Left forelimb (tissue), 1 donor: ENCODE measurements at regions not wholly inside any gene's neighbourhood (a gene's known extent, or its start where the extent isn't known, plus 50 kb on each side); places are given as distances from the start of the nearest gene placed in this dataset.

Source experiments
- DNase-seq: peaks from one replicate; pipeline ENCODE4 v3.0.0-alpha.2; 2018; ENCODE audit warnings: low spot score

DNA sequence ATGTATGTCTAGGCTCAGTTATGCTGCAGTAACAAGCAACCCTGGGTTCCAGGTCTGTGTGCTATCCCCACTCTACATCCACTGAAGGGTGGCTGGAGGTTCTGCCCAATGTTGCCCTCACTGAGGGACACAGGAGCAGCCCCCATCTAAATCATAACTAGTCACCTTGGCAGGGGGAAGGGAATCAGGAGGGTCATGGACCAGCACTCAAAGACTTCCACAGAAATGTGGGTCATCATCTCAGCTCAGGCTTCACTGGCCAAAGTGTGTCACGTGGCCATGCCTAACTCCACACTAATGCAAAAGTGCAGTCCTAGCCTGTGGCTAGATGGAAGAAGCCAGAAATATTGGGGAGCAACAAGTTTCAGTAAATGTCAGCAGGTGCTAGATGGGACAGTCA lies 137.3 kb upstream of the ZNF507 start:
- no peak for DNase-seq

DNA sequence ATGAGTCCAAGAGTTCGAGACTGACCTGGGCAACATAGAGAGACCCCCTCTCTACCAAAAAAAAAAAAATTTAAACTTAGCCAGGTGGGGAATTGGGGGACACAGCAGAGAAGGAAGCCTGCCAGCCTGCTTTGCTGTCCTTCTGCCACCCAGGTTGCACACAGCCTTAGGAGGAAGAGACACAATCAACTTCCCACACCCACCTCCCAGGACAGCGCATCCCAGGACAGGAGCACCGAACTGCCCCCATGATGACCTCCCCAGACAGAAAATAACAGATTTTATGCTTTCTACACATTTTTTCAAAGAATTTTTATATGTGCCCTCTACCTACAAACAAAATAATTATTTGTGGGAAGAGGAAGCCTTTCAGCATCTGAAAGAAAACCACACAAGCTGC lies 126.0 kb upstream of the ZNF507 start:
- no peak for DNase-seq

DNA sequence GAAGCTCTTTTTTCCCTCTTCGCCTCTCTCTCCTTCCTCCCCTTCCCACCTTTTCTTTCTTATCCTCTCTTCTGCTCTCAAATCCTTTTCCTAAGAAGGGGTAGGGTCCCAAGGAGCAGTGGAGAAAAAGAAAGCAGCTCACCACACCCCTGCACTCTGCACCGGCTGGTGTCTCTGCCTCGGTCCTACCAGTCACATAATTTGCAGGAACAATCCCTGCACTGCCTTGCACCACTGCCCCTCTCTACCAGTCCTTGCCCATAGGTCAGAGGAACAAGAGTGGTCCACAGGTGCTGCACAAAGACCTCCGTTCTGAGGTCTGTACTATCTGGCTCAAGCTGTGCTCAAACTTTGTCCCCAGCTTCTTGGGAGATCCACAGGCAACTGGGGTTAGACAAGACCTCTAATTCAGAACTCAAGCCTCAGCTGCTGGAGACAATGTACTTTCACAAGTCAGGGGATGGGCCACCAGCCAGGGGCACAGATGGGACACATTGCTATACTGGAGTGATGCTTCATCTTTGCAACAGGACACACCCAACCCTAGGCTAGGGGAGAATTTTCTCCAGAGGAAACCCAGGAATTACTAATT lies 125.4 kb upstream of the ZNF507 start:
- no peak for DNase-seq

DNA sequence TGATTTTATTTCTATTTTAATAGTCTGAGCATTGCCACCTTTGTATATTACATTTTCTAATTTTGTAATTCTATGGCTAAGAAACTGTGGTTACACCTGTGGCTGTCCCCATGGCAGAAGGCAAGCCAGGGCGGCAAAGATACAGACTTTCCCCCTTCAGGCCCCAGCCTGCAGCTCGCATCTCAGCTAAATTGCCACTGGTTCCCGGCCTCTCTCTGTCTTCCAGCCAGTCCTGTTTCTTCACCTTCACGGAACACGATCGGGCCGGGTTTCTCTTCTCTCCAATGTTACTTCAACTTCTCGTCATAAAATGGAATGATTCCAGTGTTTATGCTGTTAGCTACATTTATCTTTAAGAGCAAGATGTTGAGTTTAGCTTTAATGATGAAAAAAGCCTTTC lies 124.5 kb upstream of the ZNF507 start:
- no peak for DNase-seq

DNA sequence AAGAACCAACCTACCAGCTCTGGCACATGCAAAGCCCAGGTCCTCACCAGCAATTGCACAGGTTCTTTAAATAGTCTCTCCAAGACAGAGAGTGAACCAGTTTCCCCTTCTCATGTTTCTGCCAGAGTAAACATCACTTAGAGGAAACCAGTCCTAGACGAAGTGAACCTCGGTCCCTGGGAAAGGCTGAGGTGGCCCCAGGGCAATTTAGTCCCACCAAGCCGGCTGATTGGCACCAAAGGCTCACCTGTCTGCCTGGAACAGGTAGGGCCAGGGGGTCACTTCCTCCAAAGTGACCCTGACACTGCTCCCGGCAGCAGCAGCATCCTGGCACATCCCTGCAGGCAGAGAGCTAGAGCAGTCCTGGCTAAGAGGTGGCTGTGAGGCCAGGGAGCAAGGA lies 122.9 kb upstream of the ZNF507 start:
- DNase-seq, result no peak

DNA sequence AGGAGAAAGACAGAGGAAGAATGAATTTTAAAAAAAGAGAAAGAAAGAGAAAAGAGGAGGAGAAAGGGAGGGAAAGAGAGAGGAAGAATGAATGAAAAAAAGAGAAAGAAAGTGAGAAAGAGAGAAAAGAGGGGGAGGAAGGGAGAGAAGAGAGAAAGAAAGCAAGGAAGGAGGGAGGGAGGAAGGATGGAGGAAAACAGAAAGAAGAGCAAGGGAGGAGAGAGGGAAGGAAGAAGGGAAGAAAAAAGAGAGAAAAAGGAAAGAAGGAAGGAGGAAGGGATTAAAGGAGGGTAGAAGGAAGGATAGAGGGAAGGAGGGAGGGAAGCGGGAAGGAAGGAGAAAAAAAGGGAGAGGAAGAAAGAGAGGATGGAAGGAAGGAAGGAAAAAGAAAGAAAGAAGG lies 122.3 kb upstream of the ZNF507 start:
- DNase-seq, result no peak

DNA sequence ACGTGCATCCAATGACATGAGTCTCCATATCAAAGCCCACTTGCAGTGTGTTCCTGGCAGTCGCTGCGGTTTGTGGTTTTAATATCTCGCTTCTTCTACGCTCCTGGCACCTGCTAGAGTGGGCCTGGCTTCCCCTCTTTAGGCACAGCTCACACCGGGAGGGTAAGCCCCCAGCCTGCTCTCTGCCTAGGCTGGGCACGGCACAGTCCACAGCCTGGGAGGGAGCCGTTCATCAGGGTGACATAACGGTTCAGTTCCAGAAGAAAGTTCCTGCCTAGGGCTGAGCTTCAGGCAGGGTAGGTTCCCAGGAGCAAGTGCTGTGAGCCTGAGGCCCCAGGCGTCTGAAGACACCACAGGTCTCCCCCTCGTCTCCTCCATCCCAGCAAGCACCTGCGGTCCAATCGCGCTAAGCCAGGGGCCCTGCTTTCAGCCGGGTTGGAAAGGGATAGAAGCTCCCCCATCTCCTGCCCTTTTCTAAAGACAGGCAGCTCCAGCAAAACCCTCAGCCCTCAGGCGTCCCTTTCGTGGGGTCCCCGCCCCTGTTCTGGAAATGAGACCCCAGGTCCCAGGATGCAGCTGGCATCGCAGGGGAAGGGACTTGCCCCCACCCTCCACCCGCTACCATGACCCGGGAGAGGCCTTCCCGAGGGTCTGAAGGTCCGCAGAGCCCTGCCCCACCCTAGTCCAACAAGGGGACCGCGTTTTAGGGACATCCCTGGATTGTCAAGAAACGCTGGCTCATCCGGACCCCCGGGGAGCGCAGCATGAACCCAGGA lies 121.6 kb upstream of the ZNF507 start:
- DNase-seq, result no peak

DNA sequence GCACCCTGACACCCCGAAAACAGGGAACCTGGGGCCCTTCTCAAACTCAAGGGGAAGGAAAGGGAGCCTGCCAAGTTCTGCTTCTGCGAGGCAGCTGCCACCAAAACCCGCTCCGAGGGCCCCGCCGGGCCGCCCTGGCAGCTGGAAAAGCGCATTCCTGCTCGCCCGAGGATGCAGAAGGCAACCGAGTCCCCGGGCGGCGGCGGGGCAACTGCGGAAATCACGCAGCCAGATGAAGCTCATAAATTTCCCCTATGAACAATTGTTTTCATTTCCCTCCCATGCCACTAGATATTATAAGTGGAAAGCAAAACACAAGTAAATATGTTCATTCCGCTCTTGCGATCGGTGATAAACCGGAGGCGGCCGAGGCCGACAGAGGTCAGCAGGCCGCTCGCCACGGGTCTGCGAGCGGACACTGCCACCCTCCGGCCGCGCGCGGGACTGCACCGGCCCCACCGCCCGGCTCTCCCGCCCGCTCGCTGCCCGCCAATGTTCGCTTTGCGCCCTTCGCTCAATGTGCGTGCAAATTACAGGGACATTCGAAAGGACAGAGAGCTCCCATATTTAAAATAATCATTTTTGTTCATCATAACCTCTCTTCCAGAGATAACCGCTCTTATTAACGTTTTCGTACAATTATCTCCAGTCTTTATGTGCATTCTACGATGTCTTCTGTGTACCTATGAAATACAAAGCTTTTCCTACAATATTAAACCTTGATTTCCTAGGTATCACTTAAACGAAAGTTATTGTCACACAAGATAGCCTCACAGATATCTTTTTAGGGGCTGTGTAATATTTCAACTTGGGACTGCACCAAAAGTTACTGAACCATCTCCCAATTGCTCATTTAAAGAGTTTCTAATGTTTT lies 120.8 kb upstream of the ZNF507 start:
- DNase-seq, result peak; percentile 85

DNA sequence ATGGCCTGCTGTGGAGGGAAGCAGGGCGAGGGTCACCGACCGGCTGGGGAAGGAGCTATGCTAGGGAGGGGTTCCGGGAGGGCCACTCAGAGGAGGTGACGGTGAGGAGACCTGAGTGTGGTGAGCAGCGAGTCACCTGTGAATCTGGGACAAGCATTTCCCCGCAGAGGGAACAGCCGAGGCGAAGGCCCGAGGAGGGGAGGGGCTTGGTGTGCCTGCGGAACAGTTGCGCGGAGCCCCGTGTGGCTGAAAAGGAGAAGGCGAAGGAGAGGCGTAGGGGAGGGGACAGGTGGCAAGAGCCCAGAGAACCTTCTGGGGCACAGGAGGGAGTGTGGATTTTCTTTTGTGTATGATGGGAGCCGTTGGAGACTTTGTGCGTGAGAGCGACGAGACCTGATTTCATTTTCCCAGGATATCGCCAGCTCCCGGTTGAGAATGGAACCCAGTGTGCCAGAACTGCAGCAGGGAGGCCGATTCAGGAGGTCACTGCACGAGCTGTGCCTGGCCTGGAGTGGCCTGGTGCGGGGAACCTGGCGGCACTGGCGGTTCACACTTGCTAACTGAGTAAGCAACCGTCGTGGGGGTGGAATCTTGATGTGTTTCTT lies 117.7 kb upstream of the ZNF507 start:
- no peak for DNase-seq

DNA sequence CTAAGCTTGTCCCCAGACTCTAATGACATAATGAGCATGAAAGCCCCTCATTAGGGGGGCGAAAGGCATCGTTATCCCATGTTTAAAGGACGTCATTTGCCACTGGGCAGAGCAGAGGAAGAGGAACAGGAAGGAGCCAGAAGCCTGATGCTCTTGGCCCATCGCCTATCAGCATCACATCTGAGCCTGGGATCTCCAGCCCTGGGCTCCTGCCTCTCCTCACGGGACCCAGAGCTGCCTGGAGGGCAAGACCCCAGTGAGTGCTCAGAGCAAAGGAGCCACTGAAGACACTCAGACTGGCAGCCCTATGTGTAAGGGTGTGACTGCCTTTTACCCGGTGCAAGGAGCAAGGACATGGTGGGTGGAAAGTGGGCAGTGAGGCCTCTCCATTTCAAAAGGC lies 115.0 kb upstream of the ZNF507 start:
- no peak for DNase-seq

DNA sequence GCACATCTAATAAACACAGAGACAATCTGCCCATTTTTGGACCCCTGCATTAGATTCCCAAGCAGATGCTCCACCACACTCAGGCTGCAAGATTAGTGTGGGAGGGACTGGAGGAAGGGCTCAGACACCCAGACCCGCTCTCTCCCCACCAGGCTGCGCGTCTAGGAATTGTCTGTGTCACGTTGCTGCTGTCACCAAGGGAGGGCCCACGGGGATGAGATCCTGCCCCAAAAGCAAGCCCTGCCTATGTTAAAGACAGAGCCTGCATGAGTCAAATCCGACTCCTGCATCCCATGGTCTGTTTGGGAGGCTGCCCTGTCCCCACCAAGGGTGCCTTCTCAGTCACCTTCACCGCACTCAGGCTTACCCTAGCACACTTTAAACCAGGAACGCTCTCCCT lies 114.4 kb upstream of the ZNF507 start:
- no peak for DNase-seq

DNA sequence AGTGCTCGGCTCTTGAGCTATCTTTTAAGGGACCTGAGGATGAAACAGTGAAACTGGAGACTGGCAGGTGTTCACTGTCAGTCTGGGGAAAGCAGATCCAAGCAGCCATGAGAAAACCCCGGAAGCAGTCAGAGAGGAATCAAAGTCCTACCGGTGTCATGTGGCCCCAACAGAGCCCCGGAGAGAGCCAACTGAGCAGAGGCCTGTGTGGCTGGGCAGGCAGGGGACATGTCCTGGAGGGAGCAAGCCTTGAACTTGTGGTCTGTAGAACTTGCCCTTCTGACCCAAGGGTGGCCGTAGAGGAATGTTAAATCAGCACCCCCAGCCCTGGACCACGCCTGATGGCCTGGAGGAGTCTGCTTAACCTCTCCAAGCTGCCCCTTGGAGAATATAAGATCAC lies 113.7 kb upstream of the ZNF507 start:
- DNase-seq, result no peak

DNA sequence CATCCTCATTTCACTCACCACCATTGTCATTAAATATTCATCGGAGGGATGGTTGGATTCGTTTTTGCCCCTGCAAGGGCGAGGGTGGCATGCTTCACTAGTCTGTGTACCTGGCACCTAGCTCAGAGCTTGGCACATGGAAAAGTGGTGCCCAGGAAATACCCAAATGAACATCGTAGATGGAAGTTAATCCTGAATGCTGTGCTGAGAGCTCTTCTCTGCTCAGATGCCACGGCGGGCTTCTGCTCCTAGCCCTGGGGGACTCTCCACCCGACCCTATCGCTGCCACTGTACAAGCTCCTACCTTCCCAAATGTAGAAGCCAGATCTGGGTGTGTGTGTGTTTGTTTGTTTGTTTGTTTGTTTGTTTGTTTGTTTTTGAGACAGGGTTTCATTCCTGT lies 113.0 kb upstream of the ZNF507 start:
- DNase-seq, result no peak

DNA sequence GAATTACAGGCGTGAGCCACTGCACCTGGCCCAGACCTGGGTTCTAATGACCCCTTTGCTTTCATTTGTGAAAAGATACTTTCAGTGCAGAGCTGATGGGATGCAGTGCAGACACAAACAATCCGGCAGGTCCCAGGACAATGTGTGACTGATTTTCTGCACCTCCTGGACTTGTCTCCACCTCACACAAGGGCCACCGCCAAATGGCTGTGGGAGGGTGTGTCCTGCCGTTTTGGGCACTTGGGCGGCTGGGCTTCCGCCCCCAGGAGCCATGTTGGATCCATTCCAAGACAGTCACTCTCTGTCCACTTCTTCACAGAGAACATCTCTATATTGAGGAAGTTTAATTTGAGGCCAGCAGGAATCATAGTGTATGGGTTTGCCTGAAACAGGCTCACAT lies 112.3 kb upstream of the ZNF507 start:
- DNase-seq, result no peak

DNA sequence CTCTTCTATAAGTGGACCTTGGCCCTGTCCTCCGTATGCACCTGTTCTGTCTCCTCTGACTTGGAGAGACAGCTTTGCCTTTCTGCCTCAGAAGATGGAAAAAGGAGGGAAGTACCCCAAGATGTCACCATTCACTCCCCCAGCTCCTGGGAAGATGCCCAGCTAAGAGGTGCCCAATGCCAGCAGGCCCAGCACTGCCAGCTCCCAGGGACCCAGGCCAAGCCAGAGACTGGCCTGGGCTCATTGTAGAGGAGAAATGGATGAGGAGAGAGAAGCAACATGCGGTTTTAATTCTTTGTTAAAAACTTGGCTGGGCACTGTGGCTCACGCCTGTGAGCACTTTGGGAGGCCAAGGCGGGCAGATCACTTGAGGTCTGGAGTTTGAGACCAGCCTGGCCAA lies 111.5 kb upstream of the ZNF507 start:
- no peak for DNase-seq

DNA sequence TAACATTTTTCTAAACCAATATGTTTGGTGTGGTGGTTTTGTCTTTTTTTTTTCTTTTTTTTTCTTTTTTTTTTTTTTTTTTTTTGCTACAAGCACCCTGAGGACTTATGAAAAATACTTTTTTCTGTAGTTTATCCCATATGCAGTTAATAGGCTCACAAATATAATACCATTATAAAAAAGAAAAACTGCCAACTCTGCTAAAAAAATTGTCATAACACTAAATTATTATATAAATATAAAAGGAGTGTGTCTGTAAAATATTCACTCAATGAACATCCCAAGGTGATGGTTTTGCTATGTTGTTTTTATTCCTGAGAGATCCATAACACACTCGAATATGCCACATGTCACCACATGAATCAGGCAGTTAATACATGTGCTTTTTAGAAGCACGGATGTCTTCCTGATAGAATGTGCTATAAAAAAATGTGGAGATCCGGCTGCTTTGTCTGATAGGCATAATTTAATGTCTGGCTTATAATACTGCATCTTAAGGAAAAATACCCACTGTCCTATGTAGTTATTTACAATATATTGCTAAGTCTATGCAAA lies 110.7 kb upstream of the ZNF507 start:
- no peak for DNase-seq

DNA sequence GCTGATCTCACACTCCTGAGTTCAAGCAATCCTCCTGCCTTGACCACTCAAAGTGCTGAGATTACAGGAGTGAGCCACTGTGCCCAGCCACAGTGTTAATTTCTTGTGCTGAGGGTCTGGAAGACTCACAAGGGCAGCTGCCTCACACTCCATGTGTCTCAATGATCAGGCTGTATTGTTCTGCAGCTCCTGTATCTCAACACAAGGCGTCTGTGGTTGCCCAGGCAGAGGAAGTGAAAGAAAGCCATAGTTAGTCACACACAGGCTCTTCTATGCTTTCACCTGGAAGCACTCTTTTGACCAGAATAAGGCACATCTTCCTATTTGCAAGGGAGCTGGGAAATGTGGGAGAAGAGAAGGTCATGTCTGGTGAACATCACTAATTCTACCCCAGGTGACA lies 107.3 kb upstream of the ZNF507 start:
- DNase-seq, result no peak

DNA sequence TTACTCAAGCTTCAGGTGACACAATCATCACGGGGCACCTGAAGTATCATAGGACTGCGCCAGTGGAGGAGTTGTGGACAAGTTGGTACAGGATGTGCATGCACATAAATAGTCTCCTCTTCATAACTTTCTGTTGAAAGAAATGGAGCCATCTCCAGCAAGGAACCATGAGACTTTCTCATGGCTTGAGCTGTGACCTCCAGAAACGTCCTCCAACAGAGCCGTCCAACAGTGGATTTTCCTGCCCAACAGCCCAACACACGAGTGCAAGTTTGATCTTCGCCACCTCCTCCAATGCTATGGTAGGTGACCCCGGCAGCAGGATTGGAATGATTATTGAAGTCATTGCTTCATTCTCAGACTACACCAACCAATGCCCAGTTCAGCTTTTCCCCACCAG lies 105.1 kb upstream of the ZNF507 start:
- DNase-seq, result no peak

DNA sequence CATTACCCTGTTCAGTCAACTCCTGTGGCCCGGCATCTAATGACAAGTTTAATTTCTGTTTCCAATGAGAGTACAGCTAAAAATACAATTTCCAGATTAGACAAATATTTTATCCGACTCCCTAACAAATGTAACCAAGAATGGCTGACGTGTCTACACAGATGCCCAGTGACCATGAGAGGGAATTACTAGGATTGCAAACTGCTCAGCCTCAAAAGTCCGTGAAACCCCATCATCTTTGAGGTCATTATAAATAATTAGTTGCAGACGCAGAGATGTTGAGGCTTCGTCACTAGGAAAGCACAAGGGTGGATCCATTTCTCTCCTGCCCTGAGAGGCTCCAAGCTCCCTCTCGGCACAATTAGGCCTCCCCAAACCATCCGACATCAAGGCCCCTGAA lies 104.1 kb upstream of the ZNF507 start:
- DNase-seq, result no peak

DNA sequence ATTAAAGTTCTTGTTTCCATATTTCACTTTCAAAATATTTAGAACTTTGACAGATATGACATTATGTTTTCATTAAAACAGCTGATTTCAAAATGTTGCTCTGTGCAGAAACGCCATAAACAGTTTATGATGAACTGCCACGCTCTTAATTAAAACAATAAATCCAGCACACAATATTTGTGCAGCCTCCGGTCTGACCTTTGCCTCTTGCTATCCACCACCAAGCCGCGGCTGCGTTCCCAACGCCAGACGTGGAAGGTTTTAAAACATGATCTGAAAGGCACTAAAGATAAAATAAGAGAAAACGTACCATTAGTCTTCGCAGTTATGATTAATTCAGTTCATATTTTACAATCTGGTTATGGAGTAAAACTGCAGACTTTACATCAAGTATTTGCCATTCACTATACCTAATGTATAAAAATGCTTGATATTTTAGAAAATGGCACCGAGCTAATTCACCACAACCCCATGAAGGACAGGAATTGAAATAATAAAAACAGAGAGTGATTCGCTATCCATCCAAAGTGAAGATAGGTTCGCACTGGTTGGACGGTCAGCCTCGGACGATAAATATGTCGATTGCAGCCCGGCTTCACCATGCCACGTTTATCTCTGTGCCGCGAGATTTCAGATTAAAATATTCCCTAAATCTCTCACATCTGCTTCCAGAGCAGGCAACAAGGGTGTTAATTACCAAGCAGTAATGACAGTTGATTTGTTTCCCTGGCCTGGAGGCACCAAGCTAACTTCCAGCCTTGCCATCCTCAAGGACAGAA lies 103.3 kb upstream of the ZNF507 start:
- no peak for DNase-seq

DNA sequence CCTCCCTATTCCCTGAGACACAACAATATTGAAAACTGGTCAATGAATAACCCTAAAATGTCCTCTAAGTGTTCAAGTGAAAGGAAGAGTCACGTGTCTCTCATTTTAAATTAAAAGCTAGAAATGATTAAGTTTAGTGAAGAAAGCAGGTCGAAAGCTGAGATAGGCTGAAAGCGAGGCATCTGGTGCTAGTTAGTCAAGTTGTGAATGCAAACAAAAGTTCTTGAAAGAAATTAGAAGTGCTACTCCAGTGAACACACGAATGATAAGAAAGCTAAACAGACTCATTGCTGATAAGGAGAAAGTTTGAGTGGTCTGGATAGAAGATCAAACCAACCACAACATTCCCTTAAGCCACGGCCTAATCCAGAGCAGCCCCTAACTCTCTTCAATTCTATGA lies 99.4 kb upstream of the ZNF507 start:
- no peak for DNase-seq
